MM.1S (cell line): ENCODE measurements at regions not wholly inside any gene's neighbourhood (a gene's known extent, or its start where the extent isn't known, plus 50 kb on each side); places are given as distances from the start of the nearest gene placed in this dataset.

Experiments used
- EZH2 ChIP-seq: fragments of 300-600 bp; sonication (generic); optimal IDR thresholded peaks from 2 replicates; pipeline ENCODE3; 2017; ENCODE audit warnings: low read depth, mild to moderate bottlenecking, antibody characterized with exemption, low read length, mixed read lengths
- EZH2phosphoT487 ChIP-seq: fragments of 300-600 bp; sonication (generic); IDR thresholded peaks from 2 replicates; pipeline ENCODE4 v1.6.1; 2018; ENCODE audit warnings: antibody characterized with exemption, low read length
- TF ChIP-seq, protein P1 (sequence below): fragments of 300-600 bp; sonication (generic); IDR thresholded peaks from 2 replicates; pipeline ENCODE4 v1.5.1; 2016; ENCODE audit warnings: antibody characterized with exemption, low read length, mixed read lengths

DNA sequence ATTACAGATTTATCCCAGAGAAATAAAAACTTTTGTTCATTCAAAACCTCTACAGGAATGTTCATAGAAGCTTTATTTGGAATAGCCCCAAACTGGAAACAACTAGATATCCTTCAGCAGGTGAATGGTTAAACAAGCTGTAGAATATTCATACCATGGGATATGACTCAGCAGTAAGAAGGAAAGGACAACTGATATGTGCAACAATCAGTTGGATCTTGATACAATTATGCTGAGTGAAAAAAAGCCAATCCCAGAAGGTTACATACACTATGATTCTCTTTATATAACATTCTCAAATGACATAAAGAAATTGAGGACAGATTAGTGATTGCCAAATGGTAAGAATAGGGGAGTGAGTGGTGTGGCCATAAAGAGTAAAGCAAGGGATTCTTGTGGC, 376.7 kb downstream of the S1PR1 start:
- TF ChIP-seq, protein P1, sequence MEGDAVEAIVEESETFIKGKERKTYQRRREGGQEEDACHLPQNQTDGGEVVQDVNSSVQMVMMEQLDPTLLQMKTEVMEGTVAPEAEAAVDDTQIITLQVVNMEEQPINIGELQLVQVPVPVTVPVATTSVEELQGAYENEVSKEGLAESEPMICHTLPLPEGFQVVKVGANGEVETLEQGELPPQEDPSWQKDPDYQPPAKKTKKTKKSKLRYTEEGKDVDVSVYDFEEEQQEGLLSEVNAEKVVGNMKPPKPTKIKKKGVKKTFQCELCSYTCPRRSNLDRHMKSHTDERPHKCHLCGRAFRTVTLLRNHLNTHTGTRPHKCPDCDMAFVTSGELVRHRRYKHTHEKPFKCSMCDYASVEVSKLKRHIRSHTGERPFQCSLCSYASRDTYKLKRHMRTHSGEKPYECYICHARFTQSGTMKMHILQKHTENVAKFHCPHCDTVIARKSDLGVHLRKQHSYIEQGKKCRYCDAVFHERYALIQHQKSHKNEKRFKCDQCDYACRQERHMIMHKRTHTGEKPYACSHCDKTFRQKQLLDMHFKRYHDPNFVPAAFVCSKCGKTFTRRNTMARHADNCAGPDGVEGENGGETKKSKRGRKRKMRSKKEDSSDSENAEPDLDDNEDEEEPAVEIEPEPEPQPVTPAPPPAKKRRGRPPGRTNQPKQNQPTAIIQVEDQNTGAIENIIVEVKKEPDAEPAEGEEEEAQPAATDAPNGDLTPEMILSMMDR = no peak
- TF ChIP-seq EZH2 (no peak), EZH2phosphoT487 (no peak)
